ENCODE measurements at regions not wholly inside any gene's neighbourhood (a gene's known extent, or its start where the extent isn't known, plus 50 kb on each side); places are given as distances from the start of the nearest gene placed in this dataset.

DNA sequence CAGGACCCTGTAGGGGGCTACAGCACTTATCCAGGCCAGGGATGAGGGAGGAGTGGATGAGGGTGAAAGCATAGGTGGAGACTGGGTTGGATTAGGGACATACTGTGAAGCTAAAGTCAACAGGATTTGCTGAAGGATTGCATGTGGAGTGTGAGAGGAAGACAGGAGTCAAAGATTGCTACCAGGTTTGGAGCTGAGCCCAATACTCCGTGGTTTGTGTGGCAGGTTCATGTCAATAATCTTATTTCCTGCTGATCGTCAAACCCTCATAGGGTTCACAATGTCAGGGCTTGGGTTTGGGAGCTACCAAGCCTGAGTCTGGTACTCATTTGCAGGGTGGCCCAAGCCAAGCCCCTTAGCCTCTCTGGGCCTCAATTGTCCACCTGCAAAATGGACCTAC, 77.1 kb upstream of the PLXNC1 start:
- H3K27ac ChIP-seq: no peak overlapping the region
- TF ChIP-seq, protein P1, sequence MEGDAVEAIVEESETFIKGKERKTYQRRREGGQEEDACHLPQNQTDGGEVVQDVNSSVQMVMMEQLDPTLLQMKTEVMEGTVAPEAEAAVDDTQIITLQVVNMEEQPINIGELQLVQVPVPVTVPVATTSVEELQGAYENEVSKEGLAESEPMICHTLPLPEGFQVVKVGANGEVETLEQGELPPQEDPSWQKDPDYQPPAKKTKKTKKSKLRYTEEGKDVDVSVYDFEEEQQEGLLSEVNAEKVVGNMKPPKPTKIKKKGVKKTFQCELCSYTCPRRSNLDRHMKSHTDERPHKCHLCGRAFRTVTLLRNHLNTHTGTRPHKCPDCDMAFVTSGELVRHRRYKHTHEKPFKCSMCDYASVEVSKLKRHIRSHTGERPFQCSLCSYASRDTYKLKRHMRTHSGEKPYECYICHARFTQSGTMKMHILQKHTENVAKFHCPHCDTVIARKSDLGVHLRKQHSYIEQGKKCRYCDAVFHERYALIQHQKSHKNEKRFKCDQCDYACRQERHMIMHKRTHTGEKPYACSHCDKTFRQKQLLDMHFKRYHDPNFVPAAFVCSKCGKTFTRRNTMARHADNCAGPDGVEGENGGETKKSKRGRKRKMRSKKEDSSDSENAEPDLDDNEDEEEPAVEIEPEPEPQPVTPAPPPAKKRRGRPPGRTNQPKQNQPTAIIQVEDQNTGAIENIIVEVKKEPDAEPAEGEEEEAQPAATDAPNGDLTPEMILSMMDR (IDR thresholded peaks at IDR 0.05): no peak
- no peak for TF ChIP-seq POLR2A (IDR thresholded peaks at IDR 0.05)
- H3K9me3 ChIP-seq: no peaks in the 10 kb centered on the region
- H3K36me3 ChIP-seq (replicated peaks in 1 of 2; ENCODE audit: insufficient read depth in 1 of 2, low read depth in 2 of 2): no peaks in the 10 kb centered on the region
- intact Hi-C loops (cut with DNase I): no loop called here
- ATAC-seq: no peak
- no peaks in the 10 kb centered on the region for H3K27me3 ChIP-seq
- H3K4me3 ChIP-seq: no peak overlapping the region
- no peak for DNase-seq
- WGBS, 2 donors: 42% methylated on average over 2 of the region's 2 CpGs
- no peaks in the 10 kb centered on the region for H3K4me1 ChIP-seq

DNA sequence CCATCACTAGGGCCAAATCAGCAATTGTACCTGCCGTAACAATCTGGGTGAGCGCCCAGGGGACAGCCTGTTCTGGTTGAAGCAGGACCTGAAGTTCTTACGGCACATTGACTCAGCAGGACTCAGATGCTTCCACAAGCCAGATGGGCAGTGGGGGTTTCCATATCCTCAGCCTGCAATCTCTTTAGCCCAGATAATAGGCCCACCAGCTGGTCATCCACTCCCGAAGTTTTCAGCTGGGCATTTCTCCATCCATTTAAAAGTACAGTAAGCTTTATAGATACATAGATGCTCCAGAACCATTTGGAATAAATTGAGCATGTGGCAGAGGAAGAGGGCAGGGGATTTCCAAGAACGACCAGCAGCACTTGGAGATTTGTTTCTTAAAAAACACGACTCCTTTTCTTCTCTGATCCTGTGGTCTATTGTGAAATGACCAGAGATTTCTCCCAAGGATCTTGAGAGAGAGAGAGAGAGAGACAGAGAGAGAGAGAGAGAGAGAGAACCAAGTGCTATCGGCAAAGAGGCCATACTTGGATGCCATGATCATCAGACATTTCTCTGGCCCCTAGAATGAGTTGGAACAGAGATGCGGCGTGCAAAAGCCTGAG, 74.8 kb upstream of the PLXNC1 start:
- ATAC-seq (no peak), DNase-seq (peak in 2 of 4 donors; percentile 4 to 15)
- no peak overlapping the region for H3K27ac ChIP-seq
- H3K27me3 ChIP-seq: no peaks in the 10 kb centered on the region
- 74% methylated on average over 8 to 9 of the region's 9 CpGs for WGBS, 2 donors
- no peaks in the 10 kb centered on the region for H3K36me3 ChIP-seq (replicated peaks in 1 of 2; ENCODE audit: insufficient read depth in 1 of 2, low read depth in 2 of 2)
- H3K4me1 ChIP-seq: no peaks in the 10 kb centered on the region
- no peak overlapping the region for H3K4me3 ChIP-seq
- H3K9me3 ChIP-seq: no peaks in the 10 kb centered on the region
- TF ChIP-seq, protein P1 (IDR thresholded peaks at IDR 0.05): no peak
- intact Hi-C loops (cut with DNase I): no loop called here

DNA sequence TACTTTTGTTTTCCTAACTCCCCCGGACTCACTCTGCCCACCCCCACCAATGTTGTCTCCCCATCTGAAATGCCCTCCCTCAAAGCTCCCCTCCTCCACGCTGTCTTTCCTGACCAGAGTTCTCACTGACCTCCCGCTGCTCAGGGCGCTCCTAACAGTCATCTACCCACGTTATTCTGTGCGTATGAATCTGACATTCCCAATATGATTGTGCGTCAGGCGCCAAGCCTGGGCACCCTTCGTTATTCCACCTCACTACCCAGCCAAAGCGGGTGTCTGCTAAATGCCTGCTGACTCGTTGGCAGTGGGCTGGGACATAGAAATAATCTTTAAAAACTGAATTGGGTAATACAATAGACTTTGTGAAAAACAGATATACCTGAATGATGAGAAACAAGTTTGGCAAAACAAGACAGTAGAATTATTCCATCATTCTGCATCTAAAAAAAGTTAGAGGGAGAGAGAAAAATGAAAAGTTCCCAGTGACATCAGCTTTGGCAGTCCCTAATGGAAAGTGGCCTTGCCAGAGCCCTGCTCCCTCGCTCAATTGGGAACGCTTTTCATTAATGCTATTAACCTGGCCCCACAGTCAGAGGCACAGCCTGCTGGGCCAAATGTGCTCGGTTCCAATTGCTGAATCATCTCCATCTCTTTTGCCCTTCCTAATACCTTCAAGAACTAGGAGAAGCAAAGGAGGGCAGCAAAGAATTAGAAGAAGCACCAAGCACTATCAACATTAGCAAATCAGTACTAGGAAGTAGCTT, 74.0 kb upstream of the PLXNC1 start:
- H3K4me3 ChIP-seq: no peak overlapping the region
- H3K36me3 ChIP-seq (replicated peaks in 1 of 2; ENCODE audit: insufficient read depth in 1 of 2, low read depth in 2 of 2): no peaks in the 10 kb centered on the region
- no peaks in the 10 kb centered on the region for H3K4me1 ChIP-seq
- no peaks in the 10 kb centered on the region for H3K27me3 ChIP-seq
- no peaks in the 10 kb centered on the region for H3K9me3 ChIP-seq
- ATAC-seq: peak; percentile 34
- peak overlapping the region in 2 of 4 donors; percentile 22 to 47 for H3K27ac ChIP-seq
- no peak for TF ChIP-seq POLR2A (IDR thresholded peaks at IDR 0.05)
- TF ChIP-seq, protein P1 (IDR thresholded peaks at IDR 0.05): no peak
- intact Hi-C loops (cut with DNase I): no loop called here
- 68 to 69% methylated on average over 14 of the region's 14 CpGs for WGBS, 2 donors
- DNase-seq: peak in 2 of 4 donors; percentile 10 to 14

DNA sequence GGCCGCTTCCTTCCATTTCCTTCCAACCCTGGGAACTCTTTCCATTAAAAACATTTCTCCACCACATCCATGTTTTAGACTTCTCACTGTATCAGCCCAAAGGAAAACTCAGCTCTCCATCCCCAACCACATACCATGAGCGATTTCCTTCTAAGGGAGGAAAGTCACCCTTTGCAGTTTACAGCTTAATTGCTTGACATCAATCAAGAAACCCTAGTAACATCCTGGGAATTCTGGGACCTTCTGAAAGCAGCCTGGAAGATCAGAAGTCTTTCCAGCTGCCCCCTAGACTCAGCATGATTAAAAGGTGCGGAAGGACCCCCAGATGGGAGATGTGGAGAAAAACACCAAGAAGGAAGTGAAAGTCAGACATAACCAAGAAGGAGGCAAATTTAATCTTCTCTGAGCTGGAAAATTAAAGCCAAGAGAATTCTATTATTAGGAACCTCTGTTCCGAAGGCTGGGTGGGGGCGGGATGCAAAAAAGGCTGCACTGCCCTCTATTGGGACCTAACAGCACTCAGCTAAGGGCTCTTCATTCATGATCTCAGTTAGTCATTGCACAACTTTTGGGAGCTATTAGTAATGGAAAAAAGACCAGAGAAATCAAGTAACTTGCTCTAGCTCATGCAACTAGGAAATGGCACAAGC, 73.3 kb upstream of the PLXNC1 start:
- DNase-seq (peak; percentile 20 to 56 (median 42)), ATAC-seq (peak; percentile 77)
- Histone ChIP-seq H3K9me3 (no peaks in the 10 kb centered on the region), H3K4me3 (no peak overlapping the region), H3K4me1 (no peaks in the 10 kb centered on the region), H3K36me3 (replicated peaks in 1 of 2; ENCODE audit: insufficient read depth in 1 of 2, low read depth in 2 of 2) (no peaks in the 10 kb centered on the region), H3K27ac (peak overlapping the region in 2 of 4 donors; percentile 22 to 47), H3K27me3 (no peaks in the 10 kb centered on the region)
- WGBS, 2 donors: 45 to 57% methylated on average over 5 of the region's 5 CpGs
- TF ChIP-seq, protein P1 (IDR thresholded peaks at IDR 0.05): peak in 6 of 7 experiments; percentile 16 to 44 (median 36)
- TF ChIP-seq POLR2A (IDR thresholded peaks at IDR 0.05): no peak
- intact Hi-C loops (cut with DNase I): no loop called here
